Neural crest cell (in vitro differentiated cells): ENCODE measurements at regions not wholly inside any gene's neighbourhood (a gene's known extent, or its start where the extent isn't known, plus 50 kb on each side); places are given as distances from the start of the nearest gene placed in this dataset.

Experiments used
- DNase-seq: peaks from one replicate; pipeline ENCODE4 v3.0.0; 2021; ENCODE audit warnings: low read depth, mixed read lengths, low spot score
- H3K27ac Mint-ChIP-seq: one replicate; pipeline ENCODE4 v1.8.0; 2021; ENCODE audit warnings: mild to moderate bottlenecking, mixed read lengths; ENCODE audit not compliant: unreplicated experiment
- H3K27me3 Mint-ChIP-seq: 2 replicates; pipeline ENCODE4 v1.8.0; 2021; ENCODE audit warnings: low read depth, mild to moderate bottlenecking, mixed read lengths
- H3K36me3 Mint-ChIP-seq: 2 replicates; pipeline ENCODE4 v1.8.0; 2021; ENCODE audit warnings: low read depth, mild to moderate bottlenecking, mixed read lengths
- H3K4me1 Mint-ChIP-seq: 2 replicates; pipeline ENCODE4 v1.8.0; 2021; ENCODE audit warnings: mixed read lengths
- H3K4me3 Mint-ChIP-seq: one replicate; pipeline ENCODE4 v1.8.0; 2021; ENCODE audit warnings: mild to moderate bottlenecking, mixed read lengths
- H3K9me3 Mint-ChIP-seq: 2 replicates; pipeline ENCODE4 v1.8.0; 2021; ENCODE audit warnings: mixed read lengths
- CTCF ChIP-seq: fragments of 200-600 bp; sonication (generic); conservative IDR thresholded peaks from 2 replicates; pipeline ENCODE4 v1.5.0; 2021; ENCODE audit warnings: antibody characterized with exemption, mild to moderate bottlenecking

- Mint-ChIP-seq H3K4me1 (peaks cover 20% of the 10 kb centered on the region), H3K27ac (no peak overlapping the region), H3K36me3 (no peaks in the 10 kb centered on the region), H3K9me3 (no peaks in the 10 kb centered on the region), H3K4me3 (no peak overlapping the region), H3K27me3 (no peaks in the 10 kb centered on the region)
- DNase-seq: no peak
- no peak for TF ChIP-seq CTCF
Measured at GRCh38 chr6:4364711-4365110, 229.3 kb upstream of the ECI2 start.

GRCh38 chr6:4364172-4364571 is 228.8 kb upstream of the ECI2 start:
- peaks cover 26% of the 10 kb centered on the region for H3K4me1 Mint-ChIP-seq
- DNase-seq: no peak
- H3K9me3 Mint-ChIP-seq: no peaks in the 10 kb centered on the region
- TF ChIP-seq CTCF: no peak
- H3K36me3 Mint-ChIP-seq: no peaks in the 10 kb centered on the region
- H3K27ac Mint-ChIP-seq: no peak overlapping the region
- no peak overlapping the region for H3K4me3 Mint-ChIP-seq
- no peaks in the 10 kb centered on the region for H3K27me3 Mint-ChIP-seq

GRCh38 chr6:4363656-4364055 is 228.3 kb upstream of the ECI2 start:
- Mint-ChIP-seq H3K4me1 (peaks cover 31% of the 10 kb centered on the region), H3K4me3 (no peak overlapping the region), H3K36me3 (no peaks in the 10 kb centered on the region), H3K27ac (peak overlapping the region; percentile 5), H3K9me3 (no peaks in the 10 kb centered on the region), H3K27me3 (no peaks in the 10 kb centered on the region)
- DNase-seq: no peak
- no peak for TF ChIP-seq CTCF

GRCh38 chr6:4362326-4362725 is 227.0 kb upstream of the ECI2 start:
- Mint-ChIP-seq H3K4me1 (peaks cover 37% of the 10 kb centered on the region), H3K4me3 (no peak overlapping the region), H3K27me3 (no peaks in the 10 kb centered on the region), H3K9me3 (peaks cover 4% of the 10 kb centered on the region), H3K27ac (no peak overlapping the region), H3K36me3 (no peaks in the 10 kb centered on the region)
- DNase-seq: no peak
- no peak for TF ChIP-seq CTCF

- Mint-ChIP-seq H3K9me3 (peaks cover 11% of the 10 kb centered on the region), H3K27ac (no peak overlapping the region), H3K4me3 (no peak overlapping the region), H3K4me1 (peaks cover 36% of the 10 kb centered on the region), H3K36me3 (no peaks in the 10 kb centered on the region), H3K27me3 (no peaks in the 10 kb centered on the region)
- no peak for TF ChIP-seq CTCF
- DNase-seq: no peak
Measured at GRCh38 chr6:4360920-4361319, 225.5 kb upstream of the ECI2 start.
